Endothelial cell of umbilical vein (primary cell): ENCODE measurements at regions not wholly inside any gene's neighbourhood (a gene's known extent, or its start where the extent isn't known, plus 50 kb on each side); places are given as distances from the start of the nearest gene placed in this dataset.

ENCODE experiments used
- BruUV-seq: library from RNA; stranded (reverse); fragments of 400-500 nt; replicated peaks from 2 replicates; lab custom pipeline; 2021; lab: Mats Ljungman, UMichigan
- CTCF ChIA-PET: fragments of 300-600, 350-600 bp; sonication (Branson Sonifier 250); formaldehyde crosslinking; loops from one replicate; lab custom pipeline; 2021; ENCODE audit warnings: antibody characterized with exemption, inconsistent platforms; lab: Charles Lee
- POLR2A ChIA-PET: fragments of 300-600, 350-600 bp; sonication (Branson Sonifier 250); formaldehyde crosslinking; loops from one replicate; lab custom pipeline; 2021; ENCODE audit warnings: antibody characterized with exemption, inconsistent platforms; lab: Charles Lee
- DNase-seq: peaks from one replicate; pipeline ENCODE4 v3.0.0-alpha.2; 2011; ENCODE audit warnings: low read depth, low spot score
- FAIRE-seq: peaks from 2 replicates; lab custom pipeline; 2011; peaks lifted over from hg19 to GRCh38; lab: Jason Lieb, UNC
- H2AFZ ChIP-seq: 2 replicates; pipeline ENCODE4 v1.6.0; 2012; ENCODE audit warnings: low read depth, low read length, control low read depth, inconsistent platforms
- H3K27ac ChIP-seq: 2 replicates; pipeline ENCODE4 v1.5.1; 2011; ENCODE audit warnings: low read depth, mild to moderate bottlenecking, control low read depth, low read length, moderate library complexity; ENCODE audit not compliant: insufficient read depth
- H3K27me3 ChIP-seq, 2 experiments: 2 replicates each; pipeline versions ENCODE4 v1.6.0 to v1.6.1; 2011; ENCODE audit warnings: low read length in 2 of 2, mixed read lengths in 1 of 2; ENCODE audit not compliant: control insufficient read depth in 2 of 2, insufficient read depth in 2 of 2
- H3K36me3 ChIP-seq, 2 experiments: 2 replicates in 1 of 2; 3 replicates in 1 of 2; pipeline ENCODE4 v1.5.1; 2011; ENCODE audit warnings: low read length in 2 of 2, mild to moderate bottlenecking in 1 of 2, moderate library complexity in 1 of 2; ENCODE audit not compliant: control insufficient read depth in 2 of 2, insufficient read depth in 2 of 2; ENCODE audit errors: extremely low read depth in 1 of 2
- H3K4me1 ChIP-seq: 3 replicates; pipeline ENCODE4 v1.5.1; 2011; ENCODE audit warnings: mild to moderate bottlenecking, low read length; ENCODE audit not compliant: control insufficient read depth, insufficient read depth; ENCODE audit errors: extremely low read depth
- H3K4me2 ChIP-seq: 2 replicates; pipeline ENCODE4 v1.6.1; 2011; ENCODE audit warnings: low read length, control low read depth, mixed read lengths; ENCODE audit not compliant: insufficient read depth
- H3K4me3 ChIP-seq, 3 experiments: fragments of 200-600 bp in 1 of 3; sonication (generic), shearing (Covaris generic) in 1 of 3; replicated peaks in 1 of 3; 2 replicates each; pipeline ENCODE4 v1.5.1; 2011 to 2016; ENCODE audit warnings: control low read depth in 3 of 3, low read length in 3 of 3, mild to moderate bottlenecking in 2 of 3, inconsistent platforms in 1 of 3, low read depth in 1 of 3, moderate library complexity in 1 of 3; ENCODE audit not compliant: insufficient read depth in 1 of 3
- H3K79me2 ChIP-seq: 2 replicates; pipeline ENCODE4 v1.6.0; 2012; ENCODE audit warnings: low read length, inconsistent platforms; ENCODE audit not compliant: control insufficient read depth, insufficient read depth
- H3K9ac ChIP-seq: replicated peaks from 2 replicates; pipeline ENCODE3; 2011; ENCODE audit warnings: low read length, control low read depth; ENCODE audit not compliant: insufficient read depth; ENCODE audit errors: extremely low read depth
- H3K9me1 ChIP-seq: replicated peaks from 3 replicates; pipeline ENCODE4 v1.6.0; 2011; ENCODE audit warnings: mild to moderate bottlenecking, low read length; ENCODE audit not compliant: control insufficient read depth, insufficient read depth; ENCODE audit errors: extremely low read depth
- H3K9me3 ChIP-seq: replicated peaks from 2 replicates; pipeline ENCODE4 v1.5.1; 2012; ENCODE audit warnings: low read length, inconsistent platforms; ENCODE audit not compliant: control insufficient read depth, insufficient read depth
- H4K20me1 ChIP-seq: replicated peaks from 2 replicates; pipeline ENCODE3; 2011; ENCODE audit warnings: mild to moderate bottlenecking, low read length; ENCODE audit not compliant: control insufficient read depth, insufficient read depth; ENCODE audit errors: extremely low read depth
- CTCF ChIP-seq, 2 donors: IDR thresholded peaks; 1 replicate in 1 of 2; 2 replicates in 1 of 2; pipeline ENCODE4 v1.5.1; 2011; ENCODE audit warnings: low read length in 2 of 2, mild to moderate bottlenecking in 2 of 2, moderate library complexity in 2 of 2, control low read depth in 1 of 2, inconsistent platforms in 1 of 2, low read depth in 1 of 2; ENCODE audit not compliant: insufficient read depth in 1 of 2; ENCODE audit errors: extremely low read depth in 1 of 2
- EZH2 ChIP-seq: IDR thresholded peaks from 2 replicates; pipeline ENCODE4 v1.6.1; 2012; ENCODE audit warnings: borderline replicate concordance, low read depth, mild to moderate bottlenecking, moderate library complexity, low read length, inconsistent platforms; ENCODE audit not compliant: severe bottlenecking
- FOS ChIP-seq: IDR thresholded peaks from 2 replicates; pipeline ENCODE4 v1.6.1; 2011; ENCODE audit warnings: mild to moderate bottlenecking, low read length, moderate library complexity, borderline replicate concordance; ENCODE audit not compliant: insufficient read depth
- GATA2 ChIP-seq: IDR thresholded peaks from 2 replicates; pipeline ENCODE4 v1.7.0; 2011; ENCODE audit warnings: low read depth, mild to moderate bottlenecking, moderate library complexity, mixed read lengths, low read length; ENCODE audit not compliant: insufficient read length, insufficient read depth
- JUN ChIP-seq: IDR thresholded peaks from 2 replicates; pipeline ENCODE4 v1.6.1; 2011; ENCODE audit warnings: borderline replicate concordance, low read depth; ENCODE audit not compliant: insufficient read length, insufficient read depth
- MAX ChIP-seq: IDR thresholded peaks from 2 replicates; pipeline ENCODE4 v1.6.1; 2011; ENCODE audit not compliant: insufficient read depth, insufficient read length
- MYC ChIP-seq: IDR thresholded peaks from one replicate; pipeline ENCODE4 v1.6.1; 2011; ENCODE audit warnings: mild to moderate bottlenecking, low read depth, low read length
- POLR2A ChIP-seq: IDR thresholded peaks from 2 replicates; pipeline ENCODE4 v1.6.1; 2012; ENCODE audit warnings: low read depth, mild to moderate bottlenecking, control low read depth, low read length
- POLR2AphosphoS5 ChIP-seq: IDR thresholded peaks from 2 replicates; pipeline ENCODE4 v1.6.1; 2012; ENCODE audit warnings: low read depth, mild to moderate bottlenecking, control low read depth, low read length, moderate library complexity; ENCODE audit not compliant: insufficient read depth
- dilution Hi-C: fragments of 300-500 bp; cut with MboI; formaldehyde crosslinking; loops from one replicate; pipeline ENCODE4 v1.15.0; 2019; ENCODE audit warnings: low sequenced_read_pairs; ENCODE audit not compliant: extremely low pct_ligation_motif_present
- intact Hi-C: fragments of 100-400 bp; cut with micrococcal nuclease; formaldehyde crosslinking; loops from one replicate; pipeline ENCODE4 v1.10.0; 2022

GRCh38 chr22:49218142-49218541 is 609.5 kb downstream of the BRD1 start:
- H3K36me3 ChIP-seq = no peaks in the 10 kb centered on the region
- H3K27me3 ChIP-seq = no peaks in the 10 kb centered on the region
- H3K79me2 ChIP-seq = no peaks in the 10 kb centered on the region
- no peak for DNase-seq
- POLR2A ChIA-PET = no interaction called here
- peaks cover 14% of the 10 kb centered on the region for H3K9me3 ChIP-seq
- H3K4me1 ChIP-seq = no peaks in the 10 kb centered on the region
- no TSS peak for BruUV-seq
- no peaks in the 10 kb centered on the region for H3K9me1 ChIP-seq
- no peak overlapping the region for H3K4me2 ChIP-seq
- intact Hi-C loops = no loop called here
- H3K9ac ChIP-seq = no peak overlapping the region
- FAIRE-seq = no peak
- H3K4me3 ChIP-seq = no peak overlapping the region
- H4K20me1 ChIP-seq = no peaks in the 10 kb centered on the region
- dilution Hi-C loops = no loop called here
- no peak overlapping the region for H3K27ac ChIP-seq
- no peak overlapping the region for H2AFZ ChIP-seq
- TF ChIP-seq JUN (no peak), MAX (no peak), GATA2 (no peak), POLR2A (no peak), FOS (no peak), CTCF (IDR thresholded peaks at IDR 0.05; ENCODE audit: extremely low read depth in 1 of 2, insufficient read depth in 1 of 2, low read depth in 1 of 2, low read length in 2 of 2) (no peak), EZH2 (no peak), POLR2AphosphoS5 (no peak), MYC (no peak)
- CTCF ChIA-PET = no interaction called here
